ELR (cell line): ENCODE measurements at regions not wholly inside any gene's neighbourhood (a gene's known extent, or its start where the extent isn't known, plus 50 kb on each side); places are given as distances from the start of the nearest gene placed in this dataset.

ENCODE experiments used
- DNase-seq: peaks from one replicate; pipeline ENCODE4 v3.0.0-alpha.2; 2015; ENCODE audit warnings: low read depth

DNA sequence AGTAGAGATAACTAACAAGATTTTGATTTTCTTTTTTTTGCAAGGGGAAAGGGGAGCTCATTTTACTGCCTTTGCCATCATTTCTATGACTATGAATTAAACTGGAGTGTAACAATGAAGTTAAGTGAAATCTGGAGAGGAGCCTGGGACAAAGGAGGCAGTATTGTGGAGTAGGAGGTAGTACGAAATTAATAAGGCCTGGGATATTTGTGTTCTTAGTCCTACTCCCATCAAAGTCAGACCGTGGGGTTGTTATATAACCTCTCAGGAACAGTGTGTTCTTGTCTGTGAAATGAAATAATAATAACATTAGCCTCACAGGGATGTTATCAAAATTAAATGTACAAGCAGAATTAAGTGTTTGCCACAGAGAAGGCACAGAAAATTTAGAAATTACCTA lies 204.3 kb upstream of the EMCN start:
- no peak for DNase-seq

GRCh38 chr4:100721490-100721889 lies 203.7 kb upstream of the EMCN start:
- DNase-seq: no peak

- DNase-seq: no peak
These were observed 203.3 kb upstream of the EMCN start for GRCh38 chr4:100721077-100721476.

GRCh38 chr4:100716416-100716815 lies 198.6 kb upstream of the EMCN start:
- no peak for DNase-seq

DNA sequence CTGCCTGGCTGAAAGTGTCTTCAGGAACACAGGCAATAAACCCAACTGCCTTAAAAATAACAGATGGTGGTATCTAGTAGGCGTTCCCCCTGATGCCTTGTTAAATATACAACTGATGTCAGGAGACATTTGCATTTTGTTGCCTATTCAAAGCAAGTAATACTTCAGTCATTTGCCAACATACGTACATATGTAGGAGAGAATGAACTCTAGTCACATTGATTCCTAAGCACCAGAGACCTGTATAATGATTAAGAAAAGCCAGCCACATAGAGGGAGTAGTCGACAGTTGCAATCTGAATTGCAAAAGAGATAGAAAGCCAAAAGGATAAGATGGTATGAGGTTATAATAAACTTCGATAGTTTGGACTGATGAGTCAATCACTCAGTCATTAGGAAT lies 191.0 kb upstream of the EMCN start:
- DNase-seq: no peak

DNA sequence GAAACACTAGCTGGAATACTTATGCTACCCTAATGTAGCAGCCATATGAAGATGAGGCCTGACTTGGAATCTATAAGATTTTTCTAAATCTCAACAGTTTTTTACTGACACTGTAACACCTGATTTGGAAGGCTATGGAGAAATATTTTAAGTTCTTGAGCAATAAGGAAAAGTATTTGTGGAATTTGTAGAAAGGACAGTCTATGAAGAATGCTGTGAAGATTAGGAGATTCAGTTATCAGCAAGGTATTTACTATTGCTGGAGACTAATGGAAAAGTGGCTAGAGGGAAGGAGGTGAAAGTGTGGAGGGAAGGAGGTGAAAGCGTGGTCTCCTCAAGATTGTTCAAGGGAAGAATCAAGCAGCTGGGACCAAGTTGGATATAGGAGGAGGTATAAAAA lies 190.0 kb upstream of the EMCN start:
- DNase-seq: no peak

GRCh38 chr4:100696531-100696930 lies 178.7 kb upstream of the EMCN start:
- no peak for DNase-seq

DNA sequence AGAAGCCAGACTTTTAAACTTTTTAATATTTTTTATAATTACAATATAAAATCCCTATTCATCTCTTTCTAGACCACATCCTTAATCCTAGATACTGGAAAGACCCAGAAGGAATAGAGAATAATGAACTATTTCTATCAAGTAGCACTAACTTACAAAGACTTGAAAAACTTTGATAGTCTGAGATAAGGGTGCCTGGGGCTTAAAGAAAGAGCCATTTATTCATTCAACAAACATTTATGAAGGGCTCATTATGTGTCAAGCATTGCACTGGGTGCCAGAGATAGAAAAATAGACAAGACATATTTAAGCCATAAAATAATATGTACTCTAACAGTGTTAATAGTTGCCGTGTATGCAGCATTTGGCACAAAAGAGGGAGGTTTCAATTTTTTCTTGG lies 178.0 kb upstream of the EMCN start:
- no peak for DNase-seq

- no peak for DNase-seq
These were observed 177.3 kb upstream of the EMCN start for GRCh38 chr4:100695039-100695654.

GRCh38 chr4:100694467-100694866 lies 176.6 kb upstream of the EMCN start:
- no peak for DNase-seq

DNA sequence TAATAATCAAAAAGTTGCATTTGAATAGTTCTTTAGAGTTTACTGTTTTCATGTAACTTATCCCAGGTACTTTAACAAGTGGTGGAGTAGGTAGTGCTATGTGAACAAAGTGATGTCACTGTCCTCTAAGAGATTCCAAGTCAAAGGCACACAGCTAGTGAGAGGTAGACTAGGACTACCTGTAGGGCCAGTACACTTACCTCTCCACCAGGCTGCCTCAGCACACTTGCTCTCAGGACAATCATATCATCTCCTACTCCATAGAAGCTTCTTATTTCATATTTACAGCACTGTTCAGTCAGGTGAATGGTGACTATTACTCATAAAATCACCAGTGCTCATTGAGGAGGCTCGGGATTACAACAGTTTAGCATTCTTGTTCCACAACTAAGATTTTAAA lies 173.0 kb upstream of the EMCN start:
- no peak for DNase-seq

GRCh38 chr4:100688368-100688767 lies 170.5 kb upstream of the EMCN start:
- DNase-seq: no peak

- DNase-seq: no peak
These were observed 164.8 kb upstream of the EMCN start for GRCh38 chr4:100682477-100683218.

- DNase-seq: no peak
These were observed 163.5 kb upstream of the EMCN start for GRCh38 chr4:100681289-100681688.

DNA sequence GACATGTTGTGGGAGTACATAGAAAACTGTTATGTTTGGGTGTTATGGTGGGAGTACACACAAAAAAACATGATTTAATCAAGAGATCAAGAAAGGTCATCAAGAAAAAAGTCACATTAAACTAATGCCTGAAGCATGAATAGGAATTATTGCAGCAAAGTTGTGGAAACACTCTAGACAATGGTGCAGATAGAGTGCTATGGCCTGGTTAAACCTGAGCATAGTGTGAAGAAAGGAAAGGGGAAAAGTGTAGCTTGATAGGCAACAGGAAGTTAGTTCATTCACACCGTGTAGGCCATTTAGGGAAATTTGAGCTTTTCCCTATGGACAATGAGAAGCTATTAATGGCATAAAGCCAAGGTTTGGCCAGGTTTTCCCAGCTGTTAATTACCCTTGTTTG lies 162.1 kb upstream of the EMCN start:
- DNase-seq: no peak

DNA sequence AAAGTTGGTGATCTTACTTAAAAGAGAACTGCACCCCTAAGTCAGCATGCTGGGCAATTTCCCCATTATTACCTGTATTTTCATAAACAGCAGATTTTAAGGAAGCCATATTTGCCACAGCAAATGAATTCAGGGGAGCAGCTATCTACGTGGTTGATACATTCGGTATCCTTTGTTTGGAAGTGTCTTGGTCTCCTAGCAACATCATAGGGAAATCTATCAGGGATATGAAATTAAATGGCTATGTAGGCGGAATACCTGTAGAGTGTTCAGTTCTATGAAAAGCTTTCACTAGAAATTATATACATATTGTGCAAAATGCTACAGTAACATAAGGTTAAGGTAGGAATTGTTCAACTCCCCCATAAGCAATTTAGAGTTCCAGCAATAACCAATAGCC lies 157.2 kb upstream of the EMCN start:
- no peak for DNase-seq

DNA sequence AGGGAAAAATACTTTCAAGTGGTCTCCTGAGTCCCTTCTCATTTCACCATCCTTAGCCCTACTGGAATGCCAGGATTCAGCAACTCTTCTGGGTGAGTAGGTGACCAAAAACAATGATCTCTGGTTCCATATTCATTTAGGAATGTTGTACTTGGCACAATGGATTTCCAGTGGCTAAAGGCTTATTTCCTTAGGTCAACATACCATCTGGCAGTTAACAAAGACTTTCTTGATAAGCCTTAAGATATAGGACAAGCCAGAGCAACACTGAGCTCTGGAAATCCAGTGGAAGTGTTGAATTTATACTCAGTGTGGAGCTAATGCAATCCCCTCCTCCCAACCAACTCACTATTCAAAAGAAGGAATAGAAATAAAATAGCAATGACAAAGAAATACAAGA lies 139.4 kb upstream of the EMCN start:
- no peak for DNase-seq

- no peak for DNase-seq
These were observed 133.8 kb upstream of the EMCN start for GRCh38 chr4:100651499-100652175.

- DNase-seq: peak; percentile 4
These were observed 131.6 kb upstream of the EMCN start for GRCh38 chr4:100649417-100649816.

GRCh38 chr4:100644150-100644549 lies 126.3 kb upstream of the EMCN start:
- DNase-seq: no peak

GRCh38 chr4:100641336-100641735 lies 123.5 kb upstream of the EMCN start:
- no peak for DNase-seq

DNA sequence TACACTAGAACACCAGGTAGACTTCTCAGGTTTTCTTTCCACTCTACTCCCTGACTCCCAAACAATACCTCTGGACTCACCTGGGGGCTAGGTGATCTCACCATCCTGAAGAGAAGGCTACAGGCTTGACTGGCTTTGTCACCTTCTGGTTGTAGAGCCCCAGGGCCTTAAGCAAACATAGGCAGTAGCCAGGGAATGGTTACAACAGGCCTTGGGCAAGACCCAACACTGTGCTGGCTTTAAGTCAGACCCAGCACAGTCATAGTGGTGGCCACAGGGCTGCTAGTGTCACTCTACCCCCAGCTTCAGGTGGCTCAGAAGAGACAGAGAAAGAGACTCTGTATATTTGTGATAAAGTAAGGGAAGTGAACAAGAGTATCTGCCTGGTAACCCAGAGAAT lies 118.1 kb upstream of the EMCN start:
- DNase-seq: no peak

DNA sequence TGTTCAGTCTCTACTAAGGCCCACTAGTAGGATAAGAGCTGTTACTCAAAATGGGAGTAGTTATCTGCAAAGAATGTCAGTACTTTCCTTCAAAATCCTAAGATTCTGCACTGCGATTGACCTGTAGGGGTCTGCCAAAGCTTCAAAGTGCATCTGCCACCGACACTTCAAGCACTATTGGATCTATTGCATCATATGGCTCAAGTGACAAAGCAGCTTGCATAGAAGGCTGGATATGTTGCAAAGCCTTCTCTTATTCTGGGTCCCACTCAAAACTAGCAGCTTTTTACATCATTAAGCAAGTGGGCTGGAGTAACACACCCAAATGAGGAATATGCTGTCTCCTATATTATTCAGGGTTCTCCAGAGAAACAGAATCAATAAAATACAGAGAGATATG lies 115.4 kb upstream of the EMCN start:
- no peak for DNase-seq

GRCh38 chr4:100632163-100632562 lies 114.3 kb upstream of the EMCN start:
- DNase-seq: no peak
